ENCODE measurements at regions not wholly inside any gene's neighbourhood (a gene's known extent, or its start where the extent isn't known, plus 50 kb on each side); places are given as distances from the start of the nearest gene placed in this dataset.

DNA sequence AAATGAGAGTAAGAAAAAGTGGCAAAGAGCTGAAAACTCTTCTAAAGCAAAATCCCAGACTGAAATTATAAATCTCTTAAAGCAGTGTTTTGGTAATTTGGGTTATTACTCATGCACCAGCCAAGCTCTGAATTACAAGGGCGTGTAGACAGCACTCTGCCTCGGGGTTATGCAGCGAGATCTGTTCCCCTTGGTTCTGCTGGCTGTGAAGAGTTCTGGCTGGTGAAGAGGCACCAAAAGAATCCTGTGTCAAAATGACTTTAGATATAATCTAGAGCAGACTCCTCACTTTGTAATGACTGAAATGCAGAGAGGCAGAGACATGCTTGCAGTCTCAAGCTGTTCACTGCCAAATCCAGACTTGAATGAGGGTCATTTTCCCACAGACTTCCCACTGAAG, 461.8 kb upstream of the CXADR start:
- no peak overlapping the region for H3K4me3 ChIP-seq (ENCODE audit: low read depth, low read length)
- no peak for TF ChIP-seq CTCF (IDR thresholded peaks at IDR 0.05; ENCODE audit: borderline replicate concordance, insufficient read depth, low read depth, low read length)

DNA sequence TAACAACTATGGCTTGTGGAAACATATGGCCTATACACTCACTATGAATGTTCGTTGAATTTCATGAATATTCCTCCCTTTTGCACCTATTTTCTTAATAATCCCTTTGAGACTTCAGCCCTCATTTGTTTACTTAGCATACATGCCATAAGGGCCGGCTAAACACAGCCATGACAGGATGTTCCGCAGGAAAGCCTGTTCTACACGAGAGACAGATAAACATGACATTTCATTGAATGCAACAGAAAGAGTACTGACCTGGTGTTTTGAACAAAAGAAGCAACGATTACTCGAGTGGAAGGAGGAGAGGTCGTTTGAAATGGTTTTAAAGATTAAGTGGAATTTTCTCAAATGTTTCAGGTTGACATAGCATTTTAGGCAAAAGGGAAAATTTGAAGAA, 459.5 kb upstream of the CXADR start:
- no peak for TF ChIP-seq CTCF (IDR thresholded peaks at IDR 0.05; ENCODE audit: borderline replicate concordance, insufficient read depth, low read depth, low read length)
- no peak overlapping the region for H3K4me3 ChIP-seq (ENCODE audit: low read depth, low read length)

DNA sequence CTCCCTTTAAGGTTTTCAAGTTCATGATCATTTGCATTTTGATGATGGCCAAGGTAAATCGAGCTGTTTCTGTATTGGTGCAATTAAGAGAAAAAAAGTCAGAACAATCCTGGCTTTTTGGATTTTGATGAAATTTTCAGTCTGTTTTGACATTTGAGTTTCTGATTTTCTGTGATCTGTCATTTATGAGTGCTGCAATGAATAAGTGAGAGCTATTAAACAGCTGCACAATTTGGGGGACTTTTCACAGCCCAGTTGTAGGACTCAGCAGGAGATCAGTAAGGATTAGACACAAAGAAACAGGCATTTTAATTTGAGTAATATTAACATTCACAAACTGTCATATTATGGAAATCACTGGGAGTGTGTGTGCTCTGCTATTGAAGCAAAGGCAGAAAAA, 452.9 kb upstream of the CXADR start:
- TF ChIP-seq CTCF (IDR thresholded peaks at IDR 0.05; ENCODE audit: borderline replicate concordance, insufficient read depth, low read depth, low read length) = no peak
- no peak overlapping the region for H3K4me3 ChIP-seq (ENCODE audit: low read depth, low read length)

- TF ChIP-seq CTCF (IDR thresholded peaks at IDR 0.05; ENCODE audit: borderline replicate concordance, insufficient read depth, low read depth, low read length) = no peak
- no peak overlapping the region for H3K4me3 ChIP-seq (ENCODE audit: low read depth, low read length)
These were observed 446.8 kb upstream of the CXADR start for GRCh38 chr21:17066006-17066405.

- H3K4me3 ChIP-seq (ENCODE audit: low read depth, low read length) = no peak overlapping the region
- TF ChIP-seq CTCF (IDR thresholded peaks at IDR 0.05; ENCODE audit: borderline replicate concordance, insufficient read depth, low read depth, low read length) = no peak
These were observed 441.8 kb upstream of the CXADR start for GRCh38 chr21:17071093-17071492.

DNA sequence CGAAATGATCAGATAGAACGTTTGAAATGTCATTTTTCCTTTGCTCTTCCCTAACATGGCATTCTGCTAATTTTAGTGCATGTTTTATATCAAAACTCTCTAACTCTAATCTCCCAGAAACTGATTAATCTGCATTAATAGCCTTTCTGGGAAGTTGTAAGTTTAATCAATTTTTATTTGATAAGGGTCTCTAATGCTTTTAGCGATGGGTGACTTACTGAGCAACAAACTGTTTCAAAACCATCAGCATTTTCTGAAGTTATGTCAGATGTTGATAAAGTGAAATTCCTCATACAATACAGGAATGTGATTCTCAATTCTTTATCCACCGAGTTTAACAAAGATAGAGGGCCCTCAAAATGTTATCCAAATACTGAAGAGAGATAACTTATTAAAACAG, 431.6 kb upstream of the CXADR start:
- no peak for TF ChIP-seq CTCF (IDR thresholded peaks at IDR 0.05; ENCODE audit: borderline replicate concordance, insufficient read depth, low read depth, low read length)
- H3K4me3 ChIP-seq (ENCODE audit: low read depth, low read length) = no peak overlapping the region

DNA sequence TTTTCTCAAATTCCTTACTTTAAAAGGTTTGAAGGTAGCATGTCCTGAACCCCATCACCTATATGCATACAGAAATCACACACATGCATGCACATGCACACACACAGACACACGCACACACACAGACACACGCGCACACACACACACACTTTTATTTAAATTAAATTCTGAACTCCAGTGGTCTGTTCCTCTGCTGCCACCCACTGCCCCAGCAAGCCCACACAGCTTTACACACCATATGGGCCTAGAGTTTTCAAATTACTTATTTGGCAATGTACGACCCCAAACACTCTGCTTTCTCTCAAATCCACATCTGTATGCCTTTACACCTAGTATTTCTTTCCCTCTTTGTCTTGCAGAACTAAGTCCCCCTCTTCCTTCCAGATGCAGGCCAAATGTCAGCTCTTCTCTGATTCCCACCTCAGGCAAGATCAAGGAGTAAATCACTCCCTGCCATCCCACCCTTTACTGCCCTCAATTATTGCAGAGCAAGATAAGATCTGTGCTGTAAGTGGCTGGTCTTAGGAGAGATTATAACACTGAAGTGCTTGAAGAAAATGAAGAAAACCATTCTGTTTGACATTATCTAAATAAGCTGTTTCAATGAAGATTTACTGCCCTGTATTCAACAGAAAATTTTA, 429.9 kb upstream of the CXADR start:
- no peak for TF ChIP-seq CTCF (IDR thresholded peaks at IDR 0.05; ENCODE audit: borderline replicate concordance, insufficient read depth, low read depth, low read length)
- H3K4me3 ChIP-seq (ENCODE audit: low read depth, low read length) = no peak overlapping the region
